ENCODE measurements at regions not wholly inside any gene's neighbourhood (a gene's known extent, or its start where the extent isn't known, plus 50 kb on each side); places are given as distances from the start of the nearest gene placed in this dataset.

GRCh38 chr7:108818742-108819141 is 249.1 kb downstream of the DNAJB9 start:
- Histone ChIP-seq H3K27me3 (replicated peaks; ENCODE audit: control insufficient read depth, insufficient read depth, low read length) (no peaks in the 10 kb centered on the region), H3K4me3 (replicated peaks; ENCODE audit: low read depth, low read length) (no peak overlapping the region), H3K36me3 (ENCODE audit: control insufficient read depth, insufficient read depth, low read length) (no peaks in the 10 kb centered on the region)
- no peak for TF ChIP-seq CTCF (IDR thresholded peaks at IDR 0.05; ENCODE audit: insufficient read depth, low read length, poor library complexity, severe bottlenecking)
- DNase-seq (ENCODE audit: extremely low read depth, insufficient read length), result no peak

GRCh38 chr7:108824840-108825580 is 255.3 kb downstream of the DNAJB9 start:
- Histone ChIP-seq H3K4me3 (replicated peaks; ENCODE audit: low read depth, low read length) (no peak overlapping the region), H3K27me3 (replicated peaks; ENCODE audit: control insufficient read depth, insufficient read depth, low read length) (no peaks in the 10 kb centered on the region), H3K36me3 (ENCODE audit: control insufficient read depth, insufficient read depth, low read length) (no peaks in the 10 kb centered on the region)
- TF ChIP-seq CTCF (IDR thresholded peaks at IDR 0.05; ENCODE audit: insufficient read depth, low read length, poor library complexity, severe bottlenecking), result no peak
- DNase-seq (ENCODE audit: extremely low read depth, insufficient read length), result no peak

- no peak for DNase-seq (ENCODE audit: extremely low read depth, insufficient read length)
- Histone ChIP-seq H3K27me3 (replicated peaks; ENCODE audit: control insufficient read depth, insufficient read depth, low read length) (no peaks in the 10 kb centered on the region), H3K4me3 (replicated peaks; ENCODE audit: low read depth, low read length) (no peak overlapping the region), H3K36me3 (ENCODE audit: control insufficient read depth, insufficient read depth, low read length) (no peaks in the 10 kb centered on the region)
- no peak for TF ChIP-seq CTCF (IDR thresholded peaks at IDR 0.05; ENCODE audit: insufficient read depth, low read length, poor library complexity, severe bottlenecking)
Measured at GRCh38 chr7:108825581-108825909, 255.9 kb downstream of the DNAJB9 start.

GRCh38 chr7:108836256-108836655 is 266.6 kb downstream of the DNAJB9 start:
- Histone ChIP-seq H3K27me3 (replicated peaks; ENCODE audit: control insufficient read depth, insufficient read depth, low read length) (no peaks in the 10 kb centered on the region; the same call in 1 of the 2 replicates), H3K36me3 (ENCODE audit: control insufficient read depth, insufficient read depth, low read length) (no peaks in the 10 kb centered on the region), H3K4me3 (replicated peaks; ENCODE audit: low read depth, low read length) (no peak overlapping the region)
- no peak for TF ChIP-seq CTCF (IDR thresholded peaks at IDR 0.05; ENCODE audit: insufficient read depth, low read length, poor library complexity, severe bottlenecking)
- DNase-seq (ENCODE audit: extremely low read depth, insufficient read length), result no peak

- no peak for TF ChIP-seq CTCF (IDR thresholded peaks at IDR 0.05; ENCODE audit: insufficient read depth, low read length, poor library complexity, severe bottlenecking)
- DNase-seq (ENCODE audit: extremely low read depth, insufficient read length), result no peak
- H3K4me3 ChIP-seq (replicated peaks; ENCODE audit: low read depth, low read length), result no peak overlapping the region
- H3K27me3 ChIP-seq (replicated peaks; ENCODE audit: control insufficient read depth, insufficient read depth, low read length), result no peaks in the 10 kb centered on the region
- H3K36me3 ChIP-seq (ENCODE audit: control insufficient read depth, insufficient read depth, low read length), result no peaks in the 10 kb centered on the region
Measured at GRCh38 chr7:108838198-108838597, 268.5 kb downstream of the DNAJB9 start.

- Histone ChIP-seq H3K27me3 (replicated peaks; ENCODE audit: control insufficient read depth, insufficient read depth, low read length) (no peaks in the 10 kb centered on the region), H3K4me3 (replicated peaks; ENCODE audit: low read depth, low read length) (no peak overlapping the region), H3K36me3 (ENCODE audit: control insufficient read depth, insufficient read depth, low read length) (no peaks in the 10 kb centered on the region)
- TF ChIP-seq CTCF (IDR thresholded peaks at IDR 0.05; ENCODE audit: insufficient read depth, low read length, poor library complexity, severe bottlenecking), result no peak
- DNase-seq (ENCODE audit: extremely low read depth, insufficient read length), result no peak
Measured at GRCh38 chr7:108839076-108839475, 269.4 kb downstream of the DNAJB9 start.
